GM18511 (cell line): ENCODE measurements at regions not wholly inside any gene's neighbourhood (a gene's known extent, or its start where the extent isn't known, plus 50 kb on each side); places are given as distances from the start of the nearest gene placed in this dataset.
"Not testable (repeated sequence)": the region's sequence is repeated elsewhere in the genome, so short reads cannot be mapped to it uniquely, and the experiment has no call there.

Source experiments
- ATAC-seq: cut with Tn5 transposase; IDR thresholded peaks from one replicate; pipeline ENCODE4 v1.9.1; 2021; ENCODE audit warnings: mild to moderate bottlenecking, moderate library complexity; ENCODE audit not compliant: unreplicated experiment

DNA sequence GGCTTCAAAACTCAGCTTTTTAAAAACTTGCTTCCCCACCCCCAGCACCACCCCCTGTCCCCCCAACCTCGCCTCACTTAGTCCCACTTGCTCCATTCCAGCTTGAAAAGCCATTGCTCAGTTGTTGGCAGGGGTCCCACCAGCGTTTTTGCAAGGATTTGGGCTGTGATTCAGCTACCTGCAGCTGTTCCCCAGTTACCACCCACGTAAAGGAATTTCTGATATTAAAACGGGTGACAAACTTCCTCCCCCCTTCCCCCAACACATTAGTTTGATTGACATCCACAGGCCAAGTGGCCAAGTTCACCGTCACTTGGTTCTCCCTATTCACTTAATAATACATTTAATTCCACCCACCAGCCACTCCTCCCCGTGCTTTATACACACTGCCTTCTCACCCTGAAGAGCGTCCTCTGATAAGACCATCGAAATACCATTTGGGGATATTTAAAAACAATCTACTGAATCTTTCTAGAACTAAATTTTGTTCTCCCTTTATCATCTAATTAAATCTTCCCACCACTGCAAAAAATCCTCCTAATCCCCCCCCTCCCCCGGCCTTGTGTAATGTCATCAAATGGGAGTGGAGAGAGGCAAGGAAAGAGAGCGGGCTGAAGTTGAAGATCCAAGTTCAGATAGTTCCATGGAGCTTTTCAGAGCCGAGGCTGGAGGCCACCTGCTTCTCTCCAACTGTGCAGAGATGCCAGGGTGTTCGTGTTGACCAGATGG is 55.1 kb downstream of the SOX9 start:
- no peak for ATAC-seq

- ATAC-seq: no peak
Measured at GRCh38 chr17:72176516-72176851, 55.7 kb downstream of the SOX9 start.

DNA sequence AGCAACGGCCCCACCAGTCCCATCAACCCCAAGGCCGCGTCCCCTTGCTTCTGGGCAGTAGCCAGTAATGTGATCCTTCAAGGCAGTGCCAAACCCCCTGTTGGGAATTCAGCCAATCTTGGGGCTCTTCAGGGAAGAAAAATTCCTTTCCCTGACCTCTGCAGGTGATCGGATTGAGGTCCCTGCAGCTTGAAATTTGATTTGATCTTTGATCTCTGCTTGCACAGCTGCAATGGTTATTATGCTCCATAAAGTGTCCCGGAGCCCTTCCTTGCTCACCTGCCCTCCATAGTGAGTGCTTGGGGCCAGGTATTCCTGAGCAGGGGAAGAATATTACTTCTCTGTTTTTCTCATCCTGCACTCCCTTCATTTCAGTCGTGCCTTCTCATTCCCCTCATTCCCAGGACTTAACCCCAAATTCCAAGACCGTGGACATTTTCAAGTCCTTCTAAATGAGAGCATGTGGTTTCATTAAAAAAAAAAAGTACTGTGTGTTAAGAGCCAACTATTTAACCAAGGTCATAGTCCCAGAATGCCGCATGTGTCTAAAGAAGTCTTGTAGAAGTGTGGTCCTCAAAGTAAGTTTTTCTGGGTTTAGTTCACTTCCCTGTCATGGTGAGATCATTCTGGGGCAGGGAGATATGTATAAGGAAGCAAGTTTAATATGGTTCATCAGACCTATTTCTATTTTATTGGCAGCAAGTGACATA is 56.3 kb downstream of the SOX9 start:
- no peak for ATAC-seq

- ATAC-seq: no peak
Measured at GRCh38 chr17:72177738-72178137, 56.9 kb downstream of the SOX9 start.

DNA sequence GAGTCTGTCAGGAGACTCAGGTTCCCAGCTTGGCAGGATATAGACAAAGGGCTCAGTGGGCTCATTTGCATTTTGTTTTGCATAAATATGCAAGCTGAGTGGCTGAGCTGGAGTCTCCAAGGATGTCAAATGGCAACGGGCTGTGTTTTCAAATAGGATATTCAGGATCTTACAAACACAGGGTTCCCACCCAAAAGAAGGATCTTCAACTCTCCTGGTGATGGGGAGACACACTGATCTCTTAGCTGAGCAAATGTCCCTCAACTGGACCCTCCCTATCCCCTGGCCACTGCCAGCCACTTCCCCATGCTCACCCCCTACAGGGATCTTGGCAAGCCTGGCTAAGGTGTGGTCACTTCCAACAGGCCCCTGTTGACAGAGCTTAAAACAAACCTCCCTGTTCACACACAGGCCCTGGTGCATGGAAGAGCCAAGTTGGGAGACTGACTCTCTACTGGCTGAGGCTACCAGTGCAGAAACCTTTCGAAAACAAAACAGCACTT is 61.6 kb downstream of the SOX9 start:
- no peak for ATAC-seq

DNA sequence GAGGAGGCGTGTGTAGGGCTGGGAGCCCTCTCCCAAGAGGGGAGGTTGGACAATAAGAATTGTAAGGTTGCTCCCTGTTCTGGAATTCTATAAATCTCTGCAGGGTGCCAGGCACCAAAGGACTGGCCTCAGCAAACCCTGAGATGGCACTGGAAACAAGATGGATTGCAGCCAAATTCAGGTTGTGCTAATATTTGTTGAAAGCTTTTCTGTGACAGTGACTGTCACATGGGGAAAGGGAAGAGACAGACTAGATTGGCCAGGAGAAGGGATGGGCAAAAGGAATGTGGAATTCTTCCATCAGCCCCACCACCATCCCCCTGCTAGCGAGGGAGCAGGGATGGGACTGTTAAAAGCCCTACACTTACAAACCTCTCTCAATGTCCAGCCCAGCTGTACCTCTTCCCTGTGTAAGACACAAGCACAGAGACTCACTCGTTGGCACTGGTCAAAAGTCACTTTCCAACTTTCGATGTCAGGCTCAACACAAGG is 62.4 kb downstream of the SOX9 start:
- ATAC-seq: no peak

- ATAC-seq: no peak
Measured at GRCh38 chr17:72184805-72185204, 64.0 kb downstream of the SOX9 start.

GRCh38 chr17:72185564-72185963 is 64.7 kb downstream of the SOX9 start:
- no peak for ATAC-seq

GRCh38 chr17:72187556-72187955 is 66.7 kb downstream of the SOX9 start:
- no peak for ATAC-seq

DNA sequence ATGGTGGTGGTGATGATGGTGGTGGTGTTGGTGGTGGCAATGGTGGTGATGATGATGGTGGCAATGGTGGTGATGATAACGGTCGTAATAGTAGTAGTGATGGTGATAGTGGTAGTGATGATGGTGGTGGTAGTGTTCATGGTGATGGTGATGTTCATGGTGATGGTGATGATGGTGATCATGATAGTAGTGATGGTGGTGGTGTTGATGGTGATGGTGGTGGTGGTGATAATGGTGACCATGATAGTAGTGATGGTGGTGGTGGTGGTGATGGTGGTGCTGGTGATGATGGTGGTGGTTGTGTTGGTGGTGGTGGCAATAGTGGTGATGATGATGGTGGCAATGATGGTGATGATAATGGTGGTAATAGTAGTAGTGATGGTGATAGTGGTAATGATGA is 68.0 kb downstream of the SOX9 start:
- ATAC-seq: no peak

GRCh38 chr17:72189768-72190593 is 69.2 kb downstream of the SOX9 start:
- peak; percentile 54 for ATAC-seq

- no peak for ATAC-seq
Measured at GRCh38 chr17:72191356-72191755, 70.5 kb downstream of the SOX9 start.

- no peak for ATAC-seq
Measured at GRCh38 chr17:72191921-72192799, 71.3 kb downstream of the SOX9 start.

DNA sequence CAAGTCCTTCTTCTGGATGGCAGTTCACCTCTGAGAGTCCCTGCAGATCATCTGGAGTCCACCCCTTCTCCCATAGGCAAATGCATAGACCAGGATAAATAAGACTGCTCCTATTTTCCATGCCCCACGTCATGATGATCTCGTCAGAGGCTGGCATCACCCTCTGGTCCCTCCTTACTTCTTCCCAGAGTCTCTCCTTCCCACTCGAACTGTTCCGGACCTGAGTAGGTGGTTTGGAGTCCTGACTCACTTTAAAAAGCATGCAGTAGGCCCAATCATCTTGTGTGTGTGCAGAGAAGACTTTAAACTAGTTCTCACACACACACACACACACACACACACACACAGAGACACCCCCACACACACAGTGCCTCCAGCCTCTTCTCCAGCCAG is 72.0 kb downstream of the SOX9 start:
- no peak for ATAC-seq

DNA sequence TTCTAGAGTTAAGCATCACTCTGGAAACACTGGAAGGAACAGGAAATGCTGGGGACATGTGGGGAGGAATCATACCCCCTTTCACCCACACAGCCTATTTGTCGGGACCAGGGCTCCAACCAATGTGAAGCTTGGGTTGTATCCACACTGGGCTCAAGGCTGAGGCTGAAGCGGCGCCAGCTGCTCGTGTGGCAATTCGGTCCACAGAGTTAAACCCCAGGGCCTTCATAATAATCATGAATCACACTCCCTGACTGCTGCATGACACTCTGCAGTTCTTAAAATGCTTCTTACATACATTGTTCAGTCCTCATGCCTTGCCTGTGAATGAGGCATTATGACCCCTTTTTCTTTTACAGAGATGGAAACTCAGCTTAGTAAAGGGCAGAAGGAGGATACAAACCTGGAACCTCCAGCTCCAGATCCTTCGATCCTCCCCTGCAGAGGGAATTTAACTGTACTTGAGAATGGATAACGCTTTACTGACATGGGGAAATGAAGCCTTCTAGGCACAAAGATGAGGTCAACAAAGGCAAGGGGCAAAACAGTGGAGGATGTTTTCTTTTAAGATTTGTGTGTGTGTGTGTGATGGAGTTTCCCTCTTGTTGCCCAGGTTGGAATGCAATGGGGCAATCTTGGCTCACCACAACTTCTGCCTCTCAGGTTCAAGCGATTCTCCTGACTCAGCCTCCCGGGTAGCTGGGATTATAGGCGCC is 72.7 kb downstream of the SOX9 start:
- ATAC-seq: no peak

- ATAC-seq: not testable (repeated sequence)
Measured at GRCh38 chr17:72194107-72194440, 73.3 kb downstream of the SOX9 start.

DNA sequence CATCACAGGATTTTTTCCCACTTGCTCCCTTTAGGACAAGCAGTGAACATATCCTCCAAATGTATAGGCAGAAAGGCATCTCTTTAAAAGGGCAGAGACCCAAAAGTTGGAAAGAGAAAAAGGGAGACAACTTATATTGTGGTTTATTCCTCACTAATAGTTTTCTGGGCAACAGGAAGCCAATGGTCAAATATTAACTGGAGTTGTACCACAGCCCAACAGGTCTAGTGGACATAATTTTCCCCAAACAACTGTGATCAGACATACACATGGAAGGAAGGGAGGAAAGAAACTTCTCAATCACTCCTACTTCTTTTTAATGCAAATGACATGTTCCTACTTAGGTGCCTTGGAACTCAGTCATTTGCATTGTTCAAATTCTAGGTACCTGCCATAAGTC is 78.4 kb downstream of the SOX9 start:
- ATAC-seq: no peak

- ATAC-seq: no peak
Measured at GRCh38 chr17:72204742-72205141, 83.9 kb downstream of the SOX9 start.

GRCh38 chr17:72205357-72205756 is 84.5 kb downstream of the SOX9 start:
- ATAC-seq: no peak

GRCh38 chr17:72205822-72206221 is 85.0 kb downstream of the SOX9 start:
- ATAC-seq: no peak
